GM10266 (cell line): ENCODE measurements at regions not wholly inside any gene's neighbourhood (a gene's known extent, or its start where the extent isn't known, plus 50 kb on each side); places are given as distances from the start of the nearest gene placed in this dataset.

Experiments used
- DNase-seq: peaks from one replicate; pipeline ENCODE4 v3.0.0; 2012; ENCODE audit errors: extremely low spot score
- CTCF ChIP-seq: IDR thresholded peaks from 2 replicates; pipeline ENCODE4 v1.5.1; 2012; ENCODE audit warnings: mild to moderate bottlenecking, low read depth; ENCODE audit not compliant: control insufficient read depth, insufficient read depth; ENCODE audit errors: missing control alignments

- TF ChIP-seq CTCF, result no peak
Measured at GRCh38 chr5:17788351-17788750, 154.1 kb downstream of the TAF11L14 start.

GRCh38 chr5:17794201-17794600 lies 159.9 kb downstream of the TAF11L14 start:
- no peak for DNase-seq
- no peak for TF ChIP-seq CTCF

More at GRCh38 chr5:17788351-17788750, 154.1 kb downstream of the TAF11L14 start:
- DNase-seq, result no peak

- DNase-seq, result no peak
- TF ChIP-seq CTCF, result no peak
Measured at GRCh38 chr5:17794815-17795214, 160.6 kb downstream of the TAF11L14 start.

- DNase-seq, result no peak
- no peak for TF ChIP-seq CTCF
Measured at GRCh38 chr5:17796142-17796541, 161.9 kb downstream of the TAF11L14 start.

GRCh38 chr5:17796757-17797396 lies 162.6 kb downstream of the TAF11L14 start:
- DNase-seq, result no peak
- no peak for TF ChIP-seq CTCF

- DNase-seq, result no peak
- TF ChIP-seq CTCF, result no peak
Measured at GRCh38 chr5:17799521-17799920, 165.3 kb downstream of the TAF11L14 start.

- no peak for DNase-seq
- TF ChIP-seq CTCF, result no peak
Measured at GRCh38 chr5:17801595-17801994, 167.3 kb downstream of the TAF11L14 start.
